Hepatocyte (in vitro differentiated cells): ENCODE measurements at regions not wholly inside any gene's neighbourhood (a gene's known extent, or its start where the extent isn't known, plus 50 kb on each side); places are given as distances from the start of the nearest gene placed in this dataset.

Experiments used
- EZH2 ChIP-seq: fragments of 200-600 bp; sonication (generic); IDR thresholded peaks from 2 replicates; pipeline ENCODE4 v1.6.1; 2016; ENCODE audit warnings: antibody characterized with exemption, mild to moderate bottlenecking, borderline replicate concordance
- EZH2phosphoT487 ChIP-seq: fragments of 200-600 bp; sonication (generic); IDR thresholded peaks from one replicate; pipeline ENCODE4 v1.6.1; 2018; ENCODE audit warnings: antibody characterized with exemption, mild to moderate bottlenecking, low read depth, moderate library complexity; ENCODE audit not compliant: unreplicated experiment, severe bottlenecking
- TF ChIP-seq, protein P1 (sequence below): fragments of 200-600 bp; sonication (generic); IDR thresholded peaks from 2 replicates; pipeline ENCODE4 v1.5.1; 2016; ENCODE audit warnings: antibody characterized with exemption, mild to moderate bottlenecking; ENCODE audit not compliant: poor library complexity

DNA sequence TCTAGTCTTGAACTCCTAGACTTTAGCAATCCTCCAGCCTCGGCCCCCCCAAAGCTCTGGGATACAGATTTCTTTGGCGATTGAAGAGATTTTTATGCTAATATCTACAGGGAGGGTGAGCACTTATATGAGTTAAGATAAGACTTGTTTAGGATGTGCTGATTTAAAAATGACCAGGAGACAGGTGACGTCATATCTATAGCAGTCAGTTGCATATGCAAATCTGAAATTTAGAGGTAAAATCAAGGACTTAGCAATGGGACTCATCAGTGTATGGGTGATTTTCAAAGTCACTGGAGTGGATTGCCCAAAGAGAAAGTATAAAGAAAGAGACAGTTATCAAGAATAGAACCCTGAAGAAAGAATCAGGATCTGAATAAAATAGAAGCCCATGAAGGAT is 394.5 kb downstream of the ADGRL2 start:
- TF ChIP-seq, protein P1, sequence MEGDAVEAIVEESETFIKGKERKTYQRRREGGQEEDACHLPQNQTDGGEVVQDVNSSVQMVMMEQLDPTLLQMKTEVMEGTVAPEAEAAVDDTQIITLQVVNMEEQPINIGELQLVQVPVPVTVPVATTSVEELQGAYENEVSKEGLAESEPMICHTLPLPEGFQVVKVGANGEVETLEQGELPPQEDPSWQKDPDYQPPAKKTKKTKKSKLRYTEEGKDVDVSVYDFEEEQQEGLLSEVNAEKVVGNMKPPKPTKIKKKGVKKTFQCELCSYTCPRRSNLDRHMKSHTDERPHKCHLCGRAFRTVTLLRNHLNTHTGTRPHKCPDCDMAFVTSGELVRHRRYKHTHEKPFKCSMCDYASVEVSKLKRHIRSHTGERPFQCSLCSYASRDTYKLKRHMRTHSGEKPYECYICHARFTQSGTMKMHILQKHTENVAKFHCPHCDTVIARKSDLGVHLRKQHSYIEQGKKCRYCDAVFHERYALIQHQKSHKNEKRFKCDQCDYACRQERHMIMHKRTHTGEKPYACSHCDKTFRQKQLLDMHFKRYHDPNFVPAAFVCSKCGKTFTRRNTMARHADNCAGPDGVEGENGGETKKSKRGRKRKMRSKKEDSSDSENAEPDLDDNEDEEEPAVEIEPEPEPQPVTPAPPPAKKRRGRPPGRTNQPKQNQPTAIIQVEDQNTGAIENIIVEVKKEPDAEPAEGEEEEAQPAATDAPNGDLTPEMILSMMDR, result no peak
- TF ChIP-seq EZH2 (no peak), EZH2phosphoT487 (no peak)
